HCT116 (cell line): ENCODE measurements at regions not wholly inside any gene's neighbourhood (a gene's known extent, or its start where the extent isn't known, plus 50 kb on each side); places are given as distances from the start of the nearest gene placed in this dataset.
"Not testable (repeated sequence)": the region's sequence is repeated elsewhere in the genome, so short reads cannot be mapped to it uniquely, and the experiment has no call there.

Experiments used
- ATAC-seq: fragments of 200-7000 bp; cut with Tn5 transposase; 2 replicates; pipeline ENCODE4 v1.9.1; 2020; ENCODE audit warnings: mild to moderate bottlenecking, moderate library complexity
- BruUV-seq: library from RNA; stranded (reverse); fragments of 400-500 nt; replicated peaks from 2 replicates; lab custom pipeline; 2021; lab: Mats Ljungman, UMichigan
- CTCF ChIA-PET: fragments of 300-600 bp; sonication (Branson Sonifier 250); formaldehyde crosslinking; loops from one replicate; lab custom pipeline; 2021; ENCODE audit warnings: antibody characterized with exemption; lab: Charles Lee
- POLR2A ChIA-PET: fragments of 300-600, 350-600 bp; sonication (Branson Sonifier 250); formaldehyde crosslinking; loops from one replicate; lab custom pipeline; 2021; ENCODE audit warnings: antibody characterized with exemption; lab: Charles Lee
- RAD21 ChIA-PET, 2 experiments: fragments of 300-600 bp; sonication (Branson Sonifier 250); formaldehyde crosslinking; loops; one replicate each; lab custom pipeline; 2023; ENCODE audit warnings: low total read pairs in 2 of 2; ENCODE audit not compliant: uncharacterized antibody in 2 of 2, unreplicated experiment in 2 of 2, low non-redundant PET in 1 of 2; lab: Charles Lee
- DNase-seq: peaks from one replicate; pipeline ENCODE4 v3.0.0-alpha.2; 2010; ENCODE audit warnings: low read depth, low spot score
- H2AFZ ChIP-seq: fragments of 200-600 bp; shearing (Covaris generic), sonication (generic); 2 replicates; pipeline ENCODE4 v1.6.1; 2017; ENCODE audit warnings: low read depth, mixed run types, mixed read lengths, antibody characterized with exemption, low read length; ENCODE audit not compliant: poor library complexity, severe bottlenecking
- H3K27ac ChIP-seq: 2 replicates; pipeline ENCODE4 v1.5.1; 2012; ENCODE audit warnings: low read depth, low read length
- H3K27me3 ChIP-seq: fragments of 200-600 bp; sonication (generic); 2 replicates; pipeline ENCODE4 v1.6.1; 2016; ENCODE audit warnings: mixed run types, low read length, mixed read lengths; ENCODE audit not compliant: insufficient read depth
- H3K36me3 ChIP-seq, 2 experiments: fragments of 200-500 bp in 1 of 2; fragments of 200-600 bp in 1 of 2; sonication (Bioruptor generic) in 1 of 2; sonication (generic) in 1 of 2; 2 replicates each; pipeline versions ENCODE4 v1.5.1 to v1.6.1; 2014 to 2016; ENCODE audit warnings: low read length in 2 of 2, inconsistent platforms in 1 of 2, mixed read lengths in 1 of 2, mixed run types in 1 of 2; ENCODE audit not compliant: insufficient read depth in 2 of 2, control insufficient read depth in 1 of 2
- H3K4me1 ChIP-seq, 2 experiments: fragments of 200-600 bp in 1 of 2; sonication (generic) in 1 of 2; 2 replicates each; pipeline versions ENCODE4 v1.5.1 to v1.6.1; 2012 to 2017; ENCODE audit warnings: low read length in 2 of 2, inconsistent platforms in 1 of 2, mild to moderate bottlenecking in 1 of 2, mixed read lengths in 1 of 2, mixed run types in 1 of 2, moderate library complexity in 1 of 2; ENCODE audit not compliant: insufficient read depth in 2 of 2, control insufficient read depth in 1 of 2
- H3K4me2 ChIP-seq: fragments of 200-600 bp; sonication (generic); 2 replicates; pipeline ENCODE4 v1.6.1; 2017; ENCODE audit warnings: mixed run types, low read length, mixed read lengths
- H3K4me3 ChIP-seq, 2 experiments: fragments of 200-600 bp in 1 of 2; sonication (generic) in 1 of 2; replicated peaks in 1 of 2; 2 replicates each; pipeline ENCODE4 v1.5.1; 2011 to 2016; ENCODE audit warnings: low read length in 2 of 2, control low read depth in 1 of 2, low read depth in 1 of 2, mild to moderate bottlenecking in 1 of 2, mixed read lengths in 1 of 2, mixed run types in 1 of 2
- H3K79me2 ChIP-seq: fragments of 200-600 bp; sonication (generic); 2 replicates; pipeline ENCODE4 v1.6.1; 2017; ENCODE audit warnings: mild to moderate bottlenecking, mixed run types, low read length, moderate library complexity, mixed read lengths; ENCODE audit not compliant: insufficient read depth
- H3K9ac ChIP-seq: fragments of 200-600 bp; sonication (generic); 2 replicates; pipeline ENCODE4 v1.6.1; 2016; ENCODE audit warnings: low read length, mixed read lengths
- H3K9me2 ChIP-seq: fragments of 200-600 bp; sonication (generic), shearing (Covaris generic); 2 replicates; pipeline ENCODE4 v1.6.1; 2017; ENCODE audit warnings: mixed run types, mild to moderate bottlenecking, moderate library complexity; ENCODE audit not compliant: insufficient read depth
- H3K9me3 ChIP-seq, 2 experiments: fragments of 200-500 bp in 1 of 2; fragments of 200-600 bp in 1 of 2; sonication (Bioruptor generic) in 1 of 2; sonication (generic) in 1 of 2; 2 replicates each; pipeline ENCODE4 v1.6.1; 2014 to 2017; ENCODE audit warnings: low read length in 2 of 2, mixed read lengths in 2 of 2, inconsistent platforms in 1 of 2, low read depth in 1 of 2, mild to moderate bottlenecking in 1 of 2, mixed run types in 1 of 2, moderate library complexity in 1 of 2; ENCODE audit not compliant: control insufficient read depth in 1 of 2, insufficient read depth in 1 of 2
- H4K20me1 ChIP-seq: fragments of 200-600 bp; sonication (generic), shearing (Covaris generic); 2 replicates; pipeline ENCODE4 v1.6.1; 2017; ENCODE audit warnings: mixed run types, mild to moderate bottlenecking, moderate library complexity; ENCODE audit not compliant: insufficient read depth
- intact Hi-C: fragments of 100-400 bp; cut with micrococcal nuclease; formaldehyde crosslinking; loops from 2 replicates; pipeline ENCODE4 v1.10.0; 2022

DNA sequence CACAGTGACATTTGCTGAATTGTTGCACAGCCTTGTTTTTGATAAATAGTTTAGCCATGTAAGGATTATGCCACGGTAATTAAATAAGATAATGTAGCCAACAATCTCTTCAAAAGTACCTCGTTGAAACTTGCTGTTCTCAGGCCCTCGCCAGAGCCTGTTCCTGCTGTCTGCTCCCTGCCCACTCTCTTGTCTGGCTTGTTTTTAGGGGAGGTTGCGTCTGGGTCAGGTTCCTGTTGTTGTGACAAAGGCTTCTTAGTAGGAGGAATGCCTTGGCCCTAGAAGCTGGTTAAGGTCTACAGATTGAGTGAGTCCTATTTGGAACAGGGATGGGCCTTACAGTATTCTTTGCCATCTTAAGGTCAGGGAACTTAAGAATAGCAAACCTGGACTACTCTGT lies 294.0 kb upstream of the NOTCH2NLA start:
- RAD21 ChIA-PET, H3K27me3 ChIP-seq, H2AFZ ChIP-seq, H3K9me2 ChIP-seq, H3K79me2 ChIP-seq, CTCF ChIA-PET, H3K27ac ChIP-seq, POLR2A ChIA-PET, H3K4me3 ChIP-seq, H3K9ac ChIP-seq, H3K36me3 ChIP-seq, H3K9me3 ChIP-seq, H4K20me1 ChIP-seq, H3K4me1 ChIP-seq, ATAC-seq, BruUV-seq, DNase-seq, intact Hi-C loops, H3K4me2 ChIP-seq: not testable (repeated sequence)

GRCh38 chr1:146522345-146522744 lies 293.5 kb upstream of the NOTCH2NLA start:
- H3K9me2 ChIP-seq, POLR2A ChIA-PET, H3K79me2 ChIP-seq, RAD21 ChIA-PET, CTCF ChIA-PET, H3K4me2 ChIP-seq, intact Hi-C loops, H3K4me1 ChIP-seq, H4K20me1 ChIP-seq, H2AFZ ChIP-seq, H3K27ac ChIP-seq, H3K4me3 ChIP-seq, H3K36me3 ChIP-seq, H3K9ac ChIP-seq, H3K9me3 ChIP-seq, DNase-seq, H3K27me3 ChIP-seq, ATAC-seq, BruUV-seq: not testable (repeated sequence)

- H4K20me1 ChIP-seq, H3K27me3 ChIP-seq, H3K27ac ChIP-seq, H3K9me3 ChIP-seq, ATAC-seq, BruUV-seq, H3K4me3 ChIP-seq, DNase-seq, POLR2A ChIA-PET, H3K4me1 ChIP-seq, H3K9ac ChIP-seq, H3K79me2 ChIP-seq, H2AFZ ChIP-seq, RAD21 ChIA-PET, intact Hi-C loops, H3K4me2 ChIP-seq, CTCF ChIA-PET, H3K9me2 ChIP-seq, H3K36me3 ChIP-seq: not testable (repeated sequence)
Measured at GRCh38 chr1:146521804-146522203, 293.0 kb upstream of the NOTCH2NLA start.

DNA sequence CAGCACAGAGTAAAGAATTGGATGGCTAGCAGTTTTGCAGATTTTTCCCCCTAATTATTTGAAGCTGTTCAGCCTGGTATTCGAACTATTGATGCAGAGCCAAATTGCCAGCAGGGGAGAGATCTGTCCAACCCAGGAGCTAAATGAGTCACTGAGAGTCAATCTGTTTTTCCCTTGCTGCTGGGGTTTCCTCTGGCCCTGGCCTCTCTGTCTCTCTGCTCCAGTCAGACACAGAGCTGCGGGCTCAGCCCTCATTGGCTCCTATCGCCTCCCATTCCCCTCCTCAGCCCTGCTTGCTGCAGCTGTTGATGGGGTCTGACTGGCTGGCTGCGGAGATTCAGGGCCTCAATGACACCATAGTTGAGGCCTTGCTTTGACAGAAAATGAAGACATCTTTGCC lies 284.9 kb upstream of the NOTCH2NLA start:
- H3K27me3 ChIP-seq, RAD21 ChIA-PET, intact Hi-C loops, H2AFZ ChIP-seq, H3K9ac ChIP-seq, BruUV-seq, H3K9me3 ChIP-seq, H3K79me2 ChIP-seq, DNase-seq, H3K4me3 ChIP-seq, H3K4me1 ChIP-seq, POLR2A ChIA-PET, H3K36me3 ChIP-seq, CTCF ChIA-PET, H3K9me2 ChIP-seq, H3K27ac ChIP-seq, H3K4me2 ChIP-seq, H4K20me1 ChIP-seq: not testable (repeated sequence)
- ATAC-seq, result peak; percentile 27; the same call in 1 of the 2 replicates
